Amygdala (tissue), 56 donors: ENCODE measurements at regions not wholly inside any gene's neighbourhood (a gene's known extent, or its start where the extent isn't known, plus 50 kb on each side); places are given as distances from the start of the nearest gene placed in this dataset.

ENCODE experiments used
- DNase-seq, 56 donors: peaks; one replicate each; lab custom pipeline; 2025; lab: John Stamatoyannopoulos, UW

DNA sequence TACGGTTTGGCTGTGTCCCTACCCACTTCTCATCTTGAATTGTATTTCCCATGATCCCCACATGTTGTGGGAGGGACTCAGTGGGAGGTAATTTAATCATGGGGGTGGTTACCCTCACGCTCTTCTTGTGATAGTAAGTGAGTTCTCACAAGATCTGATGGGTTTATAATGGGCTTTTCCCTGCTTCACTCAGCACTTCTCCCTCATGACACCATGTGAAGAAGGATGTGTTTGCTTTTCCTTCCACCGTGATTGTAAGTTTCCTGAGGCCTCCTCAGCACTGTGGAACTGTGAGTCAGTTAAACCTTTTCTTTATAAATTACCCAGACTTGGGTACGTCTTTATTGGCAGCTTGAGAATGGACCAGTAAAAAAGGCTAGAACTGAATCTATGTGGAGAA, 750.0 kb upstream of the ID2 start:
- no peak for DNase-seq

DNA sequence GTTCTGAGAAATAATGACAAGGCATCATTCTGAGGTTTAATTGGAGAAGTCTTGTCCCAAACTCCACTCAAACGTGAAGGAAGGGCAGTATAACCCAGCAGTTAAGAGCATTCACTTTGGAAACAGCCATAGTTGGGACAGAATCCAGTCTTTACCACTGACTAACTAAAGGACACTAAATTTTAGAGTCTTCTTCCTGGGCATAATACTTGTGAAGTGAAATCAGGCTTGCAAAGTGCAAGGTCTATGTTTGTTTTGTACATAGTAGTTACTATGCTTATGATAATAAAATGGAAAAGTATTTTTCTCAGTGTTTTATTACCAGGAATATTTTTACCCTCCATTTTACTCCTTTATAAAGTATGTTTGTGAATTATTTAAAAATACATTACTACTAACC, 748.2 kb upstream of the ID2 start:
- DNase-seq = no peak

DNA sequence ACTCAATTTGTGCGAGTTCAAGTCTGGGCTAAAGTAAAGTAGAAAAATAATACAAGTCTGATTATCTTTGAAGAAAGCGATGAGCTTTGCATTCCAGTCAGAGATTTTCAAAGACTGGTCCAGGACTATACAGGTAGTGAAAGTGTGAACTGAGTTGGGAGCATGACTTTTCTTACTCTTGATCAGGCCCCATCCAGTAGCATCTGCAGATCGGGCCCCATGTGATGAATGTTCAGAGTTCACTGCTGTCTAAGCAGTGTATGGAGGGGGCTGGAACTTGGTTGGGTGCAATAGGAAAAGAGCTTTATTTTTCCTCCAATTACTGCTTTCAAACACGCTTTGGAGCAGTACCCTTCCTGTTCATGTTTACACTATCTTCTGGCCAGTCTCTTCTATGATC, 747.4 kb upstream of the ID2 start:
- DNase-seq = no peak

- DNase-seq = no peak
Measured at GRCh38 chr2:7937082-7937481, 744.8 kb upstream of the ID2 start.

GRCh38 chr2:7940723-7941122, 741.1 kb upstream of the ID2 start:
- DNase-seq = no peak

DNA sequence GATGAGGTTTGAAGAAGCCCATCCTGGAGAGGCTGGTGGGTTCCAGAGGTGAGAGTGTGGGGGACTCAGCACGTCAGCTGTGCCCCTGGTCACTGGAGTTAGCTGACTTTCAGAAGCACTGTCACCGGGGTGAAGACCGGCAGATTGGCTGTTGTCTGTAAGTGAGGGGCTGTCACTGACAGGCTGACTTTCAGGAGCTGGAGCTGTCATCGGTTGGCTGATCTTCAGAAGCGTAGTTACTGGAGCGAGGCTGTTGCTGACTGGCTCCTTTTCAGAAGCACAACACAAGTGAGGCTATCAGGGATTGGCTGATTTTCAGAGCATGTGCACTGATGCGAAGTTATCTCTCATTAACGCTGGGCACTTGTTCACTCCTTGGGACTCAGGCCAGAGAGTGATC, 738.4 kb upstream of the ID2 start:
- no peak for DNase-seq

DNA sequence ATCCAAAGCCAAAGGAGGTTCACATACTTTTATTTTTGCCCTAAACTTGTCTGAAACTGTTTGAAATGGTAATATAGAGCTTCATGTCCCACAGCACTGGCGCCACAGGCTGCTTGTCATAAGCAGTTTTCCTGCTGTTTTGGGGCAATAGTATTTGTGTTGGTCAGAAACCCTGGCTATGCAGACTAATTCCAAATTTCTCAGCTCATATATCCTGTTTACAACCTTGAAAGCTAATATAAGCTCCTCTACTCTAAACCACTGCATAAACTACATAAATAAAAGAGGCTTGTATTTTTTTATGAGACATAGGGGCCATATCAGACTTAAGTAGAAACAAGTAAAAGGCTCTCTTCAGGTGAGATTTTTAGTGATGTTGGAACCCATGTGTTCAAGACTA, 736.8 kb upstream of the ID2 start:
- DNase-seq = no peak

DNA sequence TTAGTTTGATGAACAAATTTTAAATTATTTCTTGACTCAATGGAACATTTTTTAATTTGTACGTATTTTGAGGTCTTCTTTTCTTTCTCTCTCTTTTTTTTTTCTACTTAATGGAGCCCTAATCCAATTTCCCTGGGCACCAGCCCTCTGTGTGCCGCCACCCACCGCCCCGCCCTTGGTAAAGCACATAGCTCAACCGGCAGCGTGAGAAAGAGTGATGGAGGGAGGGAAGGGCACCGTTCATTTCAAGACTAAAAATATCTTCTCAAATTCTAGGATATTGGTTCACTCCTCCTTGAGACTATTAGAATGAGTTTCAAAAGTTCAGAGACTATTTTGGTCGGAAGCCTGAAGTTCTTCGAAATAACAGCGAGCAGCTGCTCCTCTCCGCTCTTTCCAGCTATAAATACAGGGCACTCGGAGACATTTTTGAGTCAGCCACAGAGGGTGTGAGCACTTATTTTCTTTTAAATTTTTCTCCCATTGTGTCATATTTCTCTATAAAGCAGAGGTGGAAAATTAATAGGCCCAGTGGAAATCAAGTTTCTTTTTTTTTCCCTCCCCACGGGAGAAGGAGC, 731.7 kb upstream of the ID2 start:
- no peak for DNase-seq

DNA sequence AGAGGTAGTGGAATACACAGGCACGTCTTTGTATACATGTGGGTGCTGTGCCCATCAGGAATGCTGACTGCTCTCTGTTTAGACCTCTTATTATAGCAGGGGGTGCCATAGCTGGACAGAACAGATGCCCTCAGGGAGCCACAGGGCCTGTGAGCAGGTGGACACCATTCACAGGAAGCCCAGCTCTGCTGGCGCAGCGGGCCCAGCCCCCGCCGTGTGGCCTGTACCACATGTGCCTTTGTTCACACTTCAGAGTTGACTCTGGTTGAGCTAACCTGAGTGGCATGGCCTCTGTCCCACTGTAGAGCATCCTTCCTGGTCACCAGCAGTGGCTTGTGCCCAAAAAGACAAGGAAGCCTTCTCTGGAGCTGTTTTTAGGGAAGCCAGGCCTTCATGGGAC, 730.9 kb upstream of the ID2 start:
- DNase-seq = no peak

GRCh38 chr2:7951490-7951889, 730.4 kb upstream of the ID2 start:
- no peak for DNase-seq

GRCh38 chr2:7952046-7952745, 729.7 kb upstream of the ID2 start:
- DNase-seq = no peak

- no peak for DNase-seq
Measured at GRCh38 chr2:7953195-7953594, 728.7 kb upstream of the ID2 start.

GRCh38 chr2:7954234-7954633, 727.6 kb upstream of the ID2 start:
- DNase-seq = no peak

DNA sequence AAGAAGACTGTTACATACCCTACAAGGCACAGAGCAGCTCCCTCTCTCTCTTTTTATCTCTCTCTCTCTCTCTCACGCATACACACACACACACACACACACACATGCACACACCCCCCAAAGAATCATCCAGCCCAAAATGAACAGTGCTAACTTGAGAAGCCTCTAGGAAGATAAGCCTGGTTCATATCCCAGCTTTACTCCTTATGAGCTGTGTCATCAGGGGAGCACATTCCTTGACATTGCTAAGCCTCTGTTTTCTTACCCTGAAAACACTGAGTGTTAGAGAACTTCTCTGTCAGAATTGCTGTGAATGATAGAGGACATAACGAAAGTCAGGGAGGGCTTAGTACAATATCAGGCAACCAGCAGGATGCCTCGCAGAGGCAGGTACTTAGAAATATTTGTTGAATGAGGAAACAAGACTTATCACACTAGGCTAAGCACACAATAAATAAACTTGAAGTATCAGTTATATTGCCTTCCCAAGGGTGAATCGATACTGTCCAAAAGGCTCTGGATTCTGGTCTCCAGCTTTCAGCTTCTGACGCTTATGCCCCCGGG, 725.6 kb upstream of the ID2 start:
- no peak for DNase-seq

DNA sequence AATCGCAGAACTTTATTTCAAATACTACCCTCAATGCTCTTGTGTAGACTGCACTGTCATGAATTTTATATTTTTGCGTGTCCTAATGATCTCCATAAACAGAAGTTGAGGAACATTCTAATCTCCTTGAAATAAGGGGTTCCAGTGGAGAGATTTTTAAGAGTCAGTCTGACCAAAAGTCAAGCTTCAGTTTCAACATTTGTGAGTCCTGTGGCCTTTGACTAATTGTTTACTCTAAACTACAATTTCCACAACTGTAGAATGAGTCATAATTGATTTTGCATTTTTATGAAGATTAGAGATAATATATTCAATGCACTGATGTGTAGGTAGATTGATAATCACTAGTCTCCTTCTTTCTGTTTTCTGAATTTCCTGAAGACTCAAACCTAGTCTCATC, 720.3 kb upstream of the ID2 start:
- DNase-seq = no peak

- DNase-seq = no peak
Measured at GRCh38 chr2:7962161-7962560, 719.7 kb upstream of the ID2 start.

DNA sequence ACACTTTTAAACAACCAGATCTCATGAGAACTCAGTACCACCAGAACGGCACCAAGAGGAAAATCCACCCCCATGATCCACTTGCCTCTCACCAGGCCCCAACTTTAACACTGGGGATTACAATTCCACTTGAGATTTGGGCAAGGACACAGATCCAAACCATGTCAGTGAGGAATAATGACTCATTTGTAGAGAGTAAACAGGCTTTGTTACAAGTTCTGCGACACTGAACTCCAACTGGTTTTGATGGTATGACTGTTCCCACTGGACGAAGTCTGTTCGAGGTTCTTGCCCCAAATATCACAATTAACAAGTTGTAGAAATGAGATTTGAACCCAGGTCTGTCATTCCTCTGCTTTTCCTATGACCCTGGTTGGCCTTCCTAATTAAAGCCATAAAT, 718.1 kb upstream of the ID2 start:
- no peak for DNase-seq

- no peak for DNase-seq
Measured at GRCh38 chr2:7966032-7966431, 715.8 kb upstream of the ID2 start.

- no peak for DNase-seq
Measured at GRCh38 chr2:7967707-7968405, 714.0 kb upstream of the ID2 start.

DNA sequence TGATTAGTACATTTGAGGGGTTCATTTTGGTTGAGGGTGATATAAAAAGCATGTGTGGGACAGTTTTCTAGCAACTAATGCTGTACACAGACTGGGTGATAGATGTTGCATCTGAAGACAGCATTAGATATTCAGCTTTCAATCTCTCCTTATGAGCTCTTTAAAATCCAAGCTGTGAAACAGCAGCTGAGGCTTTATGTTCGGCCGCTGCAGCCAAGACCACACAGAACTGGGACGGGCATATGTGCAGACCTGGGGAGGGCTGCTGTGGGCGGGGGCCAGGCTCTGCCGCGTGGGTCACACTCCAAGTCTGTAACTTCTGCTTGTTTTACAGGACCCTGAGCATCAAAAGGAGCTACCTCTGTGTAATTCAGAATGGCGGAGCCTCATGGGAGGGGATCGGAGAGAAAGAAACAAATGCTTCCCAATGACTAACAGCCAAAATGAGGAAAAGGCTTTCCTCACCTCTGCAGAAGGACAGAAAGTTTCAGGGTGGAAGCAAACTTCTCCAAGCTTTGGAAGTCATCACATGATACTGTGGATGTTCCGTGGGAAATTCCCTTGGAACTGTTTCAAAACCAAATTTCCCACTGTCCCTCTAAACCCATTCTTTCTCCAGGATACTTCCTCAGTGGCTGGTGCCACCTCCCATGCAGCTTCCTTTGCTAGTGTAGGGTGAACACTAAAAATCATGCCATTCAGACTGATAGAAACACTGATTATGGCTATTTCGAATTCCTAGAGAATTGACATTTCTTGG, 711.9 kb upstream of the ID2 start:
- DNase-seq = no peak

GRCh38 chr2:7971248-7971647, 710.6 kb upstream of the ID2 start:
- no peak for DNase-seq
